ENCODE measurements at regions not wholly inside any gene's neighbourhood (a gene's known extent, or its start where the extent isn't known, plus 50 kb on each side); places are given as distances from the start of the nearest gene placed in this dataset.
"Not testable (repeated sequence)": the region's sequence is repeated elsewhere in the genome, so short reads cannot be mapped to it uniquely, and the experiment has no call there.

DNA sequence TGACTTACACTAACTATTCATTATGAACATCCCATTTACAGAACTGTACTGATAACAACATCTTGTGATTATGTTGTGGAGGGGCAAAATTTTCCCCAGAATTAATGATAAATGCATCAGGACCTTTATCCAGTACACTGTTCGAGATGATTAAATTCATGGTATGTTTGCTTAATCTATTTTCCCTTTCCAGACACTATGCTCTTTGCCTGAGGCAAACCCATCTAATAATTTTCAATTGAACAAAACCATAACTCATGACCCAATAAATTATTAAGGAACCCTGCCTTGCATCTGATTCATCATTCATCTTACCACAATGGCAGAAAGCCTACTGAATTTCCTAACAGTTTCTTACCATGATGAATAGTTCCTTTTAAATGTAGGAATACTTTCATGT lies 385.0 kb downstream of the DSEL start:
- DNase-seq, result no peak

DNA sequence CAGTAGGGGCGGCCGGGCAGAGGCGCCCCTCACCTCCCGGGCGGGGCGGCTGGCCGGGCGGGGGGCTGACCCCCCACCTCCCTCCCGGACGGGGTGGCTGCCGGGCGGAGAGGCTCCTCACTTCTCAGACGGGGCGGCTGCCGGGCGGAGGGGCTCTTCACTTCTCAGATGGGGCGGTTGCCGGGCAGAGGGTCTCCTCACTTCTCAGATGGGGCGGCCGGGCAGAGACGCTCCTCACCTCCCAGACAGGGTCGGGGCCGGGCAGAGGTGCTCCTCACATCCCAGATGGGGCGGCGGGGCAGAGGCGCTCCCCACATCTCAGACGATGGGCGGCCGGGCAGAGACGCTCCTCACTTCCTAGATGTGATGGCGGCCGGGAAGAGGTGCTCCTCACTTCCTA lies 389.8 kb downstream of the DSEL start:
- DNase-seq, result not testable (repeated sequence)

DNA sequence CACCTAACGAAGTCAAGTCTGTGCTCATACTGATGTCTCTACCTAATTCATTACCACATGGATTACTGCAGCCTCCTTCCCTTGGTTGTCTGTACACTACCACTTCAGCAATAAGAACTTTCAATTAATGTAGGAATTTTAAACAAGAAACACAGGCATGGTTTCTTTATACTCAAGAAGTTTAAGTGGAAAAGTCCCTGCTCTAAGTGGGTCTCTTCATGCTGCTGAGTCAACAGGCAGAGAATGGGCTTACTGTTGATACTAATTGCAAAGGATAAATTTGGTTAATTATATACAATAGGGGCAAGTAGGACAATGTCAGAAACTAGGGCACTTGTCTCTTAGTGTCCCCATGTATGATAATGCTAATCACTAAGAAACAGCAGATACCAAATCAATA lies 392.6 kb downstream of the DSEL start:
- DNase-seq, result no peak

DNA sequence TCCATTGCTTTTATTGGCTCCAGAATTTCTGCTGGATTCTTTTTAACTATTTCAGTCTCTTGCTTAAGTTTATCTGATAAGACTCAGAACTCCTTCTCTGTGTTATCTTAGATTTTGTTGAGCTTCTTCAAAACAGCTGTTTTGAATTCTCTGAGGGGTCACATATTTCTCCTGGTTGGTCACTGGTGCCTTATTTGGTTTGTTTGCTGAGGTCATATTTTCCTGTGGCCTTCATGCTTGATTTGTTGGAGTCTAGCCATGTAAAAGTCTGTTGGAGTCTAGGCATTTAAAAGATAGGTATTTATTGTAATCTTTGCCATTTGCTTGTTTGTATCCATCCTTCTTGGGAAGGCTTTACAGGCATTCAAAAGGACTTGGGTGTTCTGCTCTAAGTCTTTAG lies 398.7 kb downstream of the DSEL start:
- no peak for DNase-seq

DNA sequence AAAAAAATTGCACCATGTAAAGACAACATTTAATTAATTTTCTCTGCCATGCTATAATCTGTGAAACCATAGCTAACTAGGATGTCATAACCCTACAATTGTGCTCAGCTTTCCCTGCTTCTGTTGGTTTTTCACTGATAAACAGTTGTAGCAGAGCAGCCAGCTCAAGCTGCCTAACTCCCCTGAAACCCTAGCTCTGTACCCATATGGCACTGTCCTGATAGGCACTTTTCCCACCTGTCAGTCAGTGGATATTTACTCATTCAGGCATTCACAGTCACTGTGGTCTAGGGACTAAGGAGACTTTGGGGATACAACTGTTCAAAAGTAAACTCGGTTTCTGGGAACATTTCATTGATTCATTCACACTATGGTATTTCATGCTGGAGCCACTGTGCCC lies 407.0 kb downstream of the DSEL start:
- no peak for DNase-seq

DNA sequence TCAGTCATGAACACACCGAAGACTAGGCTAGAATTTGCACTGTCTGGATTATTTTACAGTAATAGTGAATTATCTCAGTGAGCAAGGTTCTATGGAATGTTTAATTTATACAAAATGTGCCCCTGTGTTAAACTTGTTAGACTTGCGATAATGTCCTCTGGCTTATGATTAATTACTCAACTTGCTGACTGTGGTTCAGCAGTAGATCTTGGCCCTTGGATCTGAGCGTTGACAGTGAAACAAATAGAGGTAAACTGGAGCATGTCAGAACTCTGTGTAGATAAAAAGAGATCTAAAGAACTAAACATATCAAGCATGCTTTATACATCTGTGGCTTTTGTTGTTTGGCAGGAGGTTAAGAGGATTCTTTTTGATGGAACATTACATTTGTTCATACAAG lies 407.6 kb downstream of the DSEL start:
- no peak for DNase-seq

DNA sequence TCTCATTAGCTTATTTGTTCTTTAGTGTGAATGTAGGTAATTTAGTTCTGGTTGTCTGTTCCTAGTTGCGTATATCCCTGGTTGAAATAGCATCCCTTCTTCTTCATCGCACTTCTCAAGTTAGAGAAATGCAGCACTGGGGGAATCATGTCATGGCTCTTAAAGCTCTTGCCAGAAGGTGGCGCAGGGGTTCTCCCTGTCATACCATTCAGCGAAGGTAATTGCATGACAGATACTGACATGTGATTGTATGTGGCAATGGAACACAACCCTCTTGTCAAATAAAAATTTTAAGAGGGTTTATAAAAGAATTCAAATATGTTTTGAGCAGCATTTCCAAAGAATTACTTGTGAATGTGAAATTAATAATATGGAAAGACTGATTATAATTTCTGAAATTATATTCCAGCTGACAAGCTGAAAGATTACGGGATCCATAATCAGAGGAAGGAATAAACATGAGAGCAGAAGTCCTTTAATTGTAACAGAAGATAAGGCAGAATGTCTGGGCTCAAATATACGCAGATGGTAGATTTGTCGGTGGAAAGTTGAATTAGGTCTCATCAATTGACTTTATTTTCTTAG lies 411.7 kb downstream of the DSEL start:
- DNase-seq, result peak; percentile 81

DNA sequence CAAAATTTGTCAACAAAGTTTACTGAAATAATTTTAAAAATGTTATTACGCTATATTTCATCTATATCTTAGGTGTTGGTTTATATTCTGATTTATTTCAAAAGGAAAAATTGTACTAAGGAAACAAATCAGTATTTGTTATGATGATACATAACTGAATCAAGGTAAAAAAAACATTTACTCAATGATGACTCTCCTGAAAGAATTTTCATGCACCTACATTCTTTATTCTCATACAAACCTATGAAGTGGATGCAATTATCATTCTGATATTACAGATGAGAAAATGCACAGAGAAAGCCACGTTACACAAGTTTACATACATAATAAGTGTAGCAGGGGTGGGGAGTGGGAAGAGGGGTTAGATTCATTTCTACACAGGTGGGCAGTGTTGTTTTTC lies 422.4 kb downstream of the DSEL start:
- no peak for DNase-seq

DNA sequence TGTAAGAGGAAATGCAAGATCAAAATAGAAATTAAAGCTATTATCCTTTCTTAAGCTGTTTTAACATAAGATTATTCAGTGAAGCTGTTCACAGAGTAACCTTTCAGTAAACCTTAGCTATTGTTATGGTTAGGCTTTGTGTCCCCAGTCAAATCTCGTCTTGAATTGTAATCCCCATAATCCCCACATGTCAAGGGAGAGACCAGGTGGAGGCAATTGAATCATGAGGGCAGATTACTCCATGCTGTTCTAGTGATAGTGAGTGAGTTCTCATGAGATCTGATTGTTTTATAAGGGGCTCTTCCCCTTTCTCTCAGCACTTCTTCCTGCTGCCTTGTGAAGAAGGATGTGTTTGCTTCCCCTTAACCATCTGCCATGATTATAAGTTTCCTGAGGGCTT lies 424.4 kb downstream of the DSEL start:
- no peak for DNase-seq

DNA sequence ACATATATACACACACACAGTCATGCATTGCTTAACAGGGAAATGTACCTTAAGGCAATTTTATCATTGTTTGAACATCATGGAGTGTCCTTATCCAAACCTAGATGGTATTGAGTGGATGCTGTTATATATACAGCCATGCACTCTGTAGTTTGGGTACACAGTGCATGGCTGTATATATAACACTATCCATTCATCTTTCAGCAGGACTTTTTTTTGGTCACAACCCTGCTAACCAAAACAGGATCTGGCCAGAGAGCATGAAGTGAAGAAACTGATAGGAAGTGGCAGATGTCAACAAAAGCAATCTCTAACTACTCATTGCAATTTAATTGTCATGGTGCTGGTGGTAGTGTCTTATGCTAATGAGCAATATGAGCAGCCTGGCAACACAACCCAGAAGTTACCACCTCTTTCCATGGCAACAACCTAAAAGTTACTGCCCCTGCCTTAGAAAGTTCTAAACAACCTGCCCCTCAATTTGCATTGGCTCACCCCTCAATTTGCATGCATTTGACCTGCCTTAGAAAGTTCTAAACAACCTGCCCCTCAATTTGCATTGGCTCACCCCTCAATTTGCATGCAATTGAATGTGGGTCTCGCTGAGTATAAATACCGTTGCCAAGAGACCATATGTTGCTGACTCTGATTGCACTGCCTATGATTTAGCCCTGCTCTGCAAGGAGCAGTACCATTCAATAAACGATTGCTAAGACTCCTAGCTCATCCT lies 434.9 kb downstream of the DSEL start:
- no peak for DNase-seq

DNA sequence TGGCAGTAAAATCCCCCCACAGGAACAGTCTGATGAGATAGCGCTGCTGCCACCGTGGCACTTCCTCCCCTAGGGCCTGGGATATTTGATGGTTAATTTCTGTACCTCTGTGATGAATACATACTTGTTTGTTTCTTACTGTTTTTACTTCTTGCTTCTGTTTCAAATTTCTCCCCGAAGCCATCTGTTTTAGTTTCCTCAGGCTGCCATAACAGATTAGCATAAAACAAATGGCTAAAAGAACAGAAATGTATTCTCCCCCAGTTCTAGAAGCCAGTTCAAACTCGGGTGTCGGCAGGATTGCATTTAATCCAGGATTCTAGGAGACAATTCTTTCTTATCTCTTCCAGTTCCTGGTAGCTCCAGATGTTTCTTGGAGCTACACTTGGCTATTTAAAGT lies 435.9 kb downstream of the DSEL start:
- DNase-seq, result no peak

DNA sequence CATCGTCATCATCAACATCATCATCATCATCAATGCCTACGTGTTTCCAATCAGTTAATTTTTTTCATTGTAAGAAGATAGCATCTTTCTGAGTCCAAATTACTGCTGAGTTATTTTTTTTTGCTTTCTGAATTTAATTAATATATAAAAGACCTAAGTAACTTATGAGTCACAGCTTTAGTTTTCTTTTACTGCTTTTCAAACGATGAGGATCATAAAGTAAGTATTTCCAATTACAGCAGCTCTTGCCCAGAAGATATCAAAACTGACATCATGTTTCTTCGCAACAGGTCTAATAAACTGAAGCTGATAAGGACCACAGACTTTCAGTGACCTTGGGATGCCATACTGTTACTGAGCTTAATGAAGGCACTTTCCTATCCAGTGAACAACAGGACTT lies 442.2 kb downstream of the DSEL start:
- DNase-seq, result no peak

DNA sequence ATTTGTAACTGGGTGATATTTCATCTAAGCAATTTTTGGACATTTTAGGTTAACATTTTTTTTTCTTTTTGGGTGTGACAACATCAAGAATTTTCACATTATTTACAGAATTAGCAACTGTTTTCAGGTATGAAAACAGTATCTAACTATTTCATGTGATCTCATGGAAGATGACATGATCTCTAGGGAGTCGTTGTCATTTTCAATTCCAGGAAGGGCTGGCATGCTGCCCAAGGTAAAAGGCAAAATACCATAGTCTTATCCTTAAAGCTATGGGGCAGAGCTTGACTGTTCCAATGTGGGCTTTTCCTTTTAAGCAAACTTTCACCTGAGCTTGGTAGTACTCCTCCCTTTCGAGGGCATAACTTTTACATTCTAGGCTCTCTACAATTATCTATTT lies 443.7 kb downstream of the DSEL start:
- DNase-seq, result no peak

DNA sequence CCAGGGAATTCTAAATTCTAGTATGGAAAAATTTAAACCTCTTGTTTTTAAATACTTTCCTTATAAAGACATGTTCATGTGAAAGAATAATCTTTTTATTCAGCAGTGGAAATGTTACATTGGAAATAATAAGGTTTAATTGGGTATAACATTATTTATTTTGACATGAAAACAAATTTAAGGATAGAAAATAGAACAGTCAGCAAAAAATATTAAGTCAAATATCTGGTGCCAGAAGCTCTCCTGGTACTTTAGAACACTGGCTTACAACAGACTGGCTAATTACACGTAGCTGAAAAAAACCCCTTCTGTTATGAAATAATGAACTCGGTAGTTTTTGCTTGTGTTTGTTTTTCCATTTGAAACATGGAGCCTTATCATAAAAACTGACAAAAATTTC lies 447.9 kb downstream of the DSEL start:
- DNase-seq, result no peak

DNA sequence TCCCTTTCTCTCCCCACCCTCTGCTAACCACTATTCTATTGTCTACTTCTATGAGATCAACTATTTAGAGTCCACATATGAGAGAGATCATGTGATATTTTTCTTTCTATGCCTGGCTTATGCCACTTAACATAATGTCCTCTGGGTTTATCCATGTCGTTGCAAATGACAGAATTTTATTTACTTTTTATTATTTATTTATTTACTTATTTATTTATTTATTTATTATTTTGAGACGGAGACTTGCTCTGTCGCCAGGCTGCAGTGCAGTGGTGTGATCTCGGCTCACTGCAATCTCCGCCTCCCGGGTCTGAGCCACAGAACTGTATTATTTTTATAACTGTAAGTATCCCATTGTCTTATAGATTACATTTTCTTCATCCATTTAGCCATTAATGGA lies 443.4 kb upstream of the CDH19 start:
- DNase-seq, result no peak

DNA sequence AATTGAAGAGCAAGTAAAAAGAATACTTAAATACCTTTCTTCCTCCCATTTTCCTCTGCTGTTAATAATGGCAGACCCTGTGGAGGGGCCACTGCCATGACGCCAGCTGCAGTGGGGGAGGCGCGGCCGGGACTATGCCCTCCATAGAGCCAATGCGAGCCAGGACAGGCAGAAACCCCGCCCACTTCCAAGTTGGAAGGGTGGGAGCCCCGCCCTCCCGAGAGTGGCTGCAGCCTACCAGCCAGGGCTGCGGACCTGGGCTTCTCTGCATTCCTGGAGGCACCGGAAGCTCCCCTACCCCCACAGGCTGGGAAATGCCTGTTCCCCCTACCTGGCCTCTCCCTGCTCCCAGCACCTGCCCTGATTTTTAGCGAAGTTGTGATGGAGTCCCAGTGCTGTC lies 439.4 kb upstream of the CDH19 start:
- no peak for DNase-seq

DNA sequence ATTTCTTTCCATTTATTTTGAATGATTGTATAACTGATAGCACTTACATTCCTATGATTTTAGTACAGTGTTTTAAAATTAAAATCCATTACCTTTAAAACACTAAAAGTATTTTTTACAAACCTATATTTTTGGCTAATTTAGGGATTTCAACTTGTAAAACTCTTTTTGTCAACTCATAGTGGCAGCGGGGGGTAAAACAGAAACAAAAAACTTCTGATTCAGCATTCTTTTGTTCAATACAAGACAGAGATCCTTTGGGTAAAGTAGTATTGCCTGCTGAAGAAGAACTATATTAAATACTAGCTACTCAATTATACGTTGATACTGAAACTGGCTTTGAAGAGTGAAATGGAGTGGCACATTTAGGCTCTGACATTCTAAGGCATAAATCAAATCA lies 437.4 kb upstream of the CDH19 start:
- no peak for DNase-seq

DNA sequence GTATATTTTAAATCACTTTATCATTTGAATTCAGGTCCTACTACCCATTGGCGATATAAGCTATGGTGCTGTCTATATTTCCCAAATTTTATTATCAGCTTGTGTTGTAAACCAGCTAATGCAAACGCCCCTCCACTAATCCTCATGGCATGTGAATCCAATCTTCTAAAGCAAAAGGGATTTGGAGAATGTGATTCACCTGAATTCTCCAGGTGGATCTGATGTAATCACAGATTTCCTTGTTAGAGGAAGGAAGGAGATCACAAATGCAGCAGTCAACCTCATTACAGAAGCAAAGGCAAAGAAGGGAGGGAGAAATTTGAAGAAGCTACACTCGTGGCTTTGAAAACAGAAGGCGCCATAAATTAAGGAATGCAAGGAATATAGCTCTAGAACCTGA lies 431.1 kb upstream of the CDH19 start:
- DNase-seq, result no peak

DNA sequence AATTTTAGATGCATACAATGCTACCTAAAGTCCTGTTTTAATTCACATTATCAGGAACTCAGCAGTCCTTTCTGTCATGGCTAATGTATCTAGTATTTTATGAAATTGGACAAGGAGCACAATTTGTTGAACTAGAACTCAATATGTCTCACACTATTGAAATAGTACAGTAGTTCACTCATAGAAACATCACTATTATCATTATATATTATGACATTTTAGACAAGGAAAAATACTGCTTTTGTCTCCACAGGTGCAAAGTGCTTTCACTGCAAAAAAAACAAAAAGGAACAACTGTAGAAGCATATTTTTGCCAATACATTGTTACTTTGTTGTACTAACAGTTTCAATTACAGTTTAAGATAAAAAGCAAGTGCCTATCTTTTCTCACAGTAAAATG lies 419.2 kb upstream of the CDH19 start:
- no peak for DNase-seq

DNA sequence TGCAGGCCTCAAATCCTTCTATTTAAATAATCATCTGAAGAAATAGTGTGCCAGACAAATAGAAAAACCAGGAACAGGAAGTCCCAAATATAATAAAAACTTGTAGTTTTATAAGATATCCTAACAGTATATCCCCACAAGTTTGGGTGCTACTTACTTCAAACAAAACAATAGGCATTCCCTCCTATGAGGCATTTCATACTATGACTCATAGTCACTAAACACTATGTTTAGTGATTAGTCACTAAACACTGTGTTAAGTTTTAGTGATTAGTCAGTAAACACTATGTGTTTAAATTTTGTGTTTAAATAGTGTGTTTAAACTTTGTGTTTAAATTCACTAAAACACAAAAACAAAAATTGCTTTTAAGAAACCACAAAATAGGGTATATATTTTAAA lies 407.0 kb upstream of the CDH19 start:
- DNase-seq, result no peak

DNA sequence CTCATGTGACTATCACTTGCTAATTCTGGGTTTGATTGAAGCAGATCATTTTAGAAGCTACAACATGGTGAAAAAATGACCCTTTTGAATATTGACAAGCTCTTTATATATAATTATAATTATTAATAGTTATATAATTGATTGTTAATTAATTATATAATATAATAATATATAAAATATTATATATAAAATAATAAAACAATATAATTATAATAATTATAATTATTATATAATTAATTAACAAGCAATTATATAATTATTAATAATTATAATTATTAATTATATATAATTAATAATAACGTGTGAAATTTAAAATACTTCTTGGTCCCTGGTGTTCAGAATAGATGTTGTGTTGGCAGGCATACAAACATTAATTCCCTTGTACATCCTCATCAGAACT lies 404.1 kb upstream of the CDH19 start:
- no peak for DNase-seq

DNA sequence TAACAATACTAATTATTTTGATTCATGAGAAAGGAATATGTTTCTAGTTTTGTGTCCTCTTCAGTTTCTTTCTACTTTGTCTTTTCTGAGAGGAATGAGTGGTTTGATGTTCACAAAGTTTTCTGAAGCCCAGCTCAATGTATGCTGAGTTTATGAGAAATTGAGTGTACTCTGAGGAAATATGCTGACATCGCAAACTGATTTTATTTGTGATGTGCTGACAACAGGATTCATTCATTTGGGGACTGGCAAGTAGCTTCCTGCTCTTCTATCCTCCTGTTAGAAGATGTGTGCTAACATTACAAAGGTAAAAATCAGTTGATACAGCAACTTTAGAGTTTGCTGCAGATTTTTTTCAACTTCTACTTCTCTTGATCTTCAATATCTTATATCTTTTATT lies 403.2 kb upstream of the CDH19 start:
- DNase-seq, result no peak

DNA sequence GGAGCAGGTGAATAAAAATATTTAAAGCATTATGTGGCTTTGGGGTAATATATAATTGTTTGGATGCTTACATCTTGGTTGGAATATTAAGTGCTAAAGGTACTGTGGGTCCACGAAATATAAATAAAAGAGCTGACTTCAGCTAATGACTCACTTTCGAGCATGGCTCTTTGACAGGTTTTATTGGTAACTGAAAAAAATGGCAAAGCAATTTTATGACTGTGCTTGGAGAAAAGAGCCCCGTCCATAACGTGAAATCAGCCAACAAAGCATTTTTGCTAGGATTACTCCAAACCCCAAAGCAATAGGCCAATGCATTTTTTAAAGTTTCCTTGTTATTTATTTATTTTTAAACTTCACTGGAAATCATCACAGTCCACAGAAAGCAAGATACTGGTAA lies 397.2 kb upstream of the CDH19 start:
- DNase-seq, result no peak

DNA sequence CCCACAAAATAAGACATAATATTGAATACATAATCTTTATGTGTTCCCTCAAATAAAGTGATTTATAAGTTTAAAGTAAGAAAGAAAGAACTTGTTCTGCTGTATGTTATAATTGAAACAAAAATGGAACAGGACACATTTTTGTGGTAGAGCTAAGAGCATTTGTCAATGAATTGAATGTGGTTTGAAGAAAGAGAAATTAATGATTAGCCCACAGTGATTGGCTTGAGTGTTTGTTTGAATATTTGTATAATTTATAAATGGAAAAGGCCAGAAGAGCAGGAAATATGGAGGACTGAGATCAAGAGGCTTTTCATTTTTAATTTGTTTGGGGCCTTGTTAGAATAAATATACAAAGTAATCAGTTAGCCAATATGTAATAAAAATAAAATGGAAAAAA lies 395.1 kb upstream of the CDH19 start:
- DNase-seq, result no peak

DNA sequence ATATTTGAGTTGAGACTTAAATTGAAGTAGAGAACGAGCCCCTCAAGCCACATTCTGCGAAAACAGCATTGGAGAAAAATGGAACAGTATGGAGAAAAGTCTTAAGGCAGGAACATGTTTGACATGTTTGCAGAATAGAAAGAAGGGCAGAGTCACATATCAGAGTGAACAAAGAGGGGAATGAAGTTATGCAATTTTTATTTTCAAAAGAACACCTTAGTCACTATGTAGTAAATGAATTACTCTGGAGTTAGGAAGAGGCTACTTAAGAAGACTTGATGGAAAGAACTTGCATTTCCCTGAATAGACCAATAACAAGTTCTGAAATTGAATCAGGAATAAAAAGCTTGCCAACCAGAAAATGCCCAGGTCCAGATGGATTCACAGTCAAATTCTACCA lies 391.4 kb upstream of the CDH19 start:
- DNase-seq, result no peak
